Aorta (tissue), 5 donors: ENCODE measurements at regions not wholly inside any gene's neighbourhood (a gene's known extent, or its start where the extent isn't known, plus 50 kb on each side); places are given as distances from the start of the nearest gene placed in this dataset.
"Not testable (repeated sequence)": the region's sequence is repeated elsewhere in the genome, so short reads cannot be mapped to it uniquely, and the experiment has no call there.

Experiments used
- ATAC-seq: fragments of 200-7000 bp; cut with Tn5 transposase; one replicate; pipeline ENCODE4 v1.9.1; 2022; ENCODE audit warnings: moderate library complexity; ENCODE audit not compliant: low FRiP score
- DNase-seq, 2 donors: peaks; one replicate each; pipeline ENCODE4 v3.0.0-alpha.2; 2020
- H3K27ac ChIP-seq, 2 donors: one replicate each; pipeline ENCODE4 v1.5.1; 2013; ENCODE audit warnings: low read length in 2 of 2, mild to moderate bottlenecking in 2 of 2, moderate library complexity in 2 of 2, control low read depth in 1 of 2, inconsistent platforms in 1 of 2, low read depth in 1 of 2
- H3K27me3 ChIP-seq, 2 donors: one replicate each; pipeline ENCODE4 v1.6.1; 2013; ENCODE audit warnings: control low read depth in 1 of 2, low read length in 1 of 2, mild to moderate bottlenecking in 1 of 2, moderate library complexity in 1 of 2; ENCODE audit not compliant: insufficient read depth in 2 of 2, control insufficient read depth in 1 of 2
- H3K36me3 ChIP-seq, 2 donors: one replicate each; pipeline ENCODE4 v1.6.1; 2013; ENCODE audit warnings: control low read depth in 1 of 2, low read length in 1 of 2, mild to moderate bottlenecking in 1 of 2; ENCODE audit not compliant: insufficient read depth in 2 of 2, control insufficient read depth in 1 of 2
- H3K4me1 ChIP-seq, 2 donors: one replicate each; pipeline ENCODE4 v1.6.1; 2013; ENCODE audit warnings: low read length in 2 of 2, control low read depth in 1 of 2, mild to moderate bottlenecking in 1 of 2, moderate library complexity in 1 of 2; ENCODE audit not compliant: insufficient read depth in 2 of 2, control insufficient read depth in 1 of 2
- H3K4me3 ChIP-seq, 2 donors: one replicate each; pipeline ENCODE4 v1.5.1; 2013; ENCODE audit warnings: low read length in 2 of 2, control low read depth in 1 of 2, mild to moderate bottlenecking in 1 of 2
- H3K9me3 ChIP-seq: one replicate; pipeline ENCODE4 v1.6.1; 2013; ENCODE audit warnings: mild to moderate bottlenecking, low read length; ENCODE audit not compliant: control insufficient read depth
- WGBS, 2 donors: extraction: QIAGEN DNeasy Blood & Tissue Kit; methylation state at CpG; one replicate each; pipeline ENCODE4 v1.1.7; 2013; 5-methylcytosine and 5-hydroxymethylcytosine counted together
- intact Hi-C, 2 donors: fragments of 100-400 bp; cut with DNase I; formaldehyde crosslinking; loops; one replicate each; pipeline versions ENCODE4 v1.14.2 to v1.15.0; 2022
- donor health status: healthy with polysubstance abuse.
- donor health status: Bipolar disorder and iron deficiency.
- donor health status: DM: no; HTN: no; CAD: no.
- donor health status: DM: no; HTN: no; CAD: no.
- donor health status: DM: yes; HTN: yes; CAD: no.

GRCh38 chr14:95619785-95620417 is 66.3 kb upstream of the TCL1B start:
- no peaks in the 10 kb centered on the region for H3K36me3 ChIP-seq
- no peak for ATAC-seq
- H3K9me3 ChIP-seq, result peaks cover 3% of the 10 kb centered on the region
- intact Hi-C loops, result no loop called here
- H3K27ac ChIP-seq, result no peak overlapping the region
- peaks cover 0 to 2% of the 10 kb centered on the region in 2 donors for H3K27me3 ChIP-seq
- H3K4me3 ChIP-seq, result no peak overlapping the region
- WGBS, 2 donors, result 68 to 76% methylated on average over 12 of the region's 12 CpGs
- DNase-seq, result no peak
- no peaks in the 10 kb centered on the region for H3K4me1 ChIP-seq

- DNase-seq (no peak), ATAC-seq (no peak)
- no peak overlapping the region for H3K27ac ChIP-seq
- intact Hi-C loops, result no loop called here
- H3K36me3 ChIP-seq, result no peaks in the 10 kb centered on the region
- no peaks in the 10 kb centered on the region for H3K4me1 ChIP-seq
- no peak overlapping the region for H3K4me3 ChIP-seq
- H3K9me3 ChIP-seq, result peaks cover 3% of the 10 kb centered on the region
- WGBS, 2 donors, result 78 to 81% methylated on average over 16 of the region's 16 CpGs
- peaks cover 0 to 2% of the 10 kb centered on the region in 2 donors for H3K27me3 ChIP-seq
These were observed 65.6 kb upstream of the TCL1B start for GRCh38 chr14:95620659-95621059.

DNA sequence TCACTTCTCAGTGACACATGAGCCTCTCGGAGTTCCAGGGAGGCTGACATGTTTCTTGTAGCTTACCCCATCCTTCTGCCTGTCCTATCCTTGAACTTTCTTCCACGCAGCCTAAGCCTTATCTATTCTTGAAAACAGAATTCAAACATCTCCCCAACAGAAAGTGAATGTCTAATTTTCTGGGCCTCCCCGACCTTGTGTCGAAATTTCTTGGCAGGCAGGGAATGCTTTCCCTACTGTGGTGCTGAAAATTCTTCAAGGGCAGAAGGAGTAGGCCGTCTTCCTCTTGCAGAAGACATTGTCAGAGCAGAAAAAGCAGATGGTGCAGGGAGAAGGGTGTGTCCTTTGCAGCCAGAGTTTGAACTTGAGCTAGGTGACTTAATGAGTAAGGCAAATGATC is 63.0 kb upstream of the TCL1B start:
- no peaks in the 10 kb centered on the region for H3K36me3 ChIP-seq
- intact Hi-C loops, result no loop called here
- H3K9me3 ChIP-seq, result peaks cover 3% of the 10 kb centered on the region
- no peak overlapping the region for H3K4me3 ChIP-seq
- ATAC-seq (no peak), DNase-seq (no peak)
- WGBS, 2 donors, result 48 to 56% methylated on average over 5 of the region's 5 CpGs
- H3K27me3 ChIP-seq, result peaks cover 0 to 2% of the 10 kb centered on the region in 2 donors
- no peak overlapping the region for H3K27ac ChIP-seq
- H3K4me1 ChIP-seq, result no peaks in the 10 kb centered on the region

- ATAC-seq, H3K27me3 ChIP-seq, intact Hi-C loops, H3K4me3 ChIP-seq, H3K36me3 ChIP-seq, H3K4me1 ChIP-seq, DNase-seq, H3K27ac ChIP-seq, H3K9me3 ChIP-seq: not testable (repeated sequence)
- WGBS, 2 donors, result 67 to 72% methylated on average over 2 of the region's 2 CpGs
These were observed 60.5 kb upstream of the TCL1B start for GRCh38 chr14:95625710-95626109.

DNA sequence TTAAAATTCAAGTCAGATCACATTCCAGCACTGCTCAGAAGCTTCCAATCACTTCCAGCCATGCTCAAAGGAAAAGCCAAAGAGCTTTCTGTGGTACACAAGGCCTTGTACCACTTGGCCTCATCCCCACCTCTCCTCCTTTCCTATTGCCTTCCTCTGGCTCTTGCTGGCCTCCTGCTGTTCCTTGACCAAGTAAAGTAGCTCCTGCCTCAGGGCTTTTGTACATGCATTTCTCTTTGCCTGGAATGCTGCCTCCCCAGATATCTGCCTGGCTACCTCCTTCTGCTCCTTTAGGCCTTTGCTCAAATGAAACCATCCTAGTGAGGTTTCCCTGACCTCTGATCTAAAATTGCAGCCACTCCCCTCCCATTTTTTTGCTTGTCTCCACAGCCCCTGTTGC is 51.2 kb upstream of the TCL1B start:
- peaks cover 2% of the 10 kb centered on the region for H3K9me3 ChIP-seq
- H3K4me3 ChIP-seq, result no peak overlapping the region
- H3K27me3 ChIP-seq, result no peaks in the 10 kb centered on the region
- H3K36me3 ChIP-seq, result no peaks in the 10 kb centered on the region
- ATAC-seq (no peak), DNase-seq (no peak)
- H3K27ac ChIP-seq, result no peak overlapping the region
- intact Hi-C loops, result no loop called here
- no peaks in the 10 kb centered on the region for H3K4me1 ChIP-seq
